Smooth muscle cell (in vitro differentiated cells): ENCODE measurements at regions not wholly inside any gene's neighbourhood (a gene's known extent, or its start where the extent isn't known, plus 50 kb on each side); places are given as distances from the start of the nearest gene placed in this dataset.

Experiments used
- DNase-seq: peaks from one replicate; lab custom pipeline; 2025; ENCODE audit not compliant: unreplicated experiment; lab: John Stamatoyannopoulos, UW
- H2AFZ ChIP-seq: fragments of 200-600 bp; sonication (generic); 2 replicates; pipeline ENCODE4 v1.6.0; 2016; ENCODE audit warnings: antibody characterized with exemption, low read depth, mild to moderate bottlenecking
- H3F3A ChIP-seq: fragments of 200-600 bp; sonication (generic); 2 replicates; pipeline ENCODE4 v1.6.0; 2017; ENCODE audit warnings: antibody characterized with exemption, low read depth
- H3K27ac ChIP-seq: fragments of 200-600 bp; sonication (generic); 2 replicates; pipeline ENCODE4 v1.5.1; 2016; ENCODE audit warnings: low read depth, mild to moderate bottlenecking
- H3K27me3 ChIP-seq: fragments of 200-600 bp; sonication (generic); 2 replicates; pipeline ENCODE4 v1.6.1; 2016; ENCODE audit warnings: low read depth, mild to moderate bottlenecking
- H3K36me3 ChIP-seq: fragments of 200-600 bp; sonication (generic); 2 replicates; pipeline ENCODE4 v1.5.1; 2016; ENCODE audit warnings: low read depth
- H3K4me1 ChIP-seq: fragments of 200-600 bp; sonication (generic); 2 replicates; pipeline ENCODE4 v1.5.1; 2016; ENCODE audit warnings: low read depth
- H3K4me2 ChIP-seq: fragments of 200-600 bp; sonication (generic); 2 replicates; pipeline ENCODE4 v1.6.0; 2016; ENCODE audit warnings: mild to moderate bottlenecking
- H3K4me3 ChIP-seq: fragments of 200-600 bp; sonication (generic); 2 replicates; pipeline ENCODE4 v1.5.1; 2016; ENCODE audit warnings: mild to moderate bottlenecking
- H3K79me2 ChIP-seq: fragments of 200-600 bp; sonication (generic); 2 replicates; pipeline ENCODE4 v1.6.0; 2016; ENCODE audit warnings: low read depth, mild to moderate bottlenecking
- H3K9ac ChIP-seq: fragments of 200-600 bp; sonication (generic); 2 replicates; pipeline ENCODE4 v1.6.0; 2016; ENCODE audit warnings: low read depth
- H3K9me3 ChIP-seq: fragments of 200-600 bp; sonication (generic); replicated peaks from 2 replicates; pipeline ENCODE4 v1.5.1; 2016; ENCODE audit warnings: low read depth
- H4K20me1 ChIP-seq: fragments of 200-600 bp; sonication (generic); 2 replicates; pipeline ENCODE4 v1.6.0; 2016; ENCODE audit warnings: low read depth
- CTCF ChIP-seq: fragments of 200-600 bp; sonication (generic); IDR thresholded peaks from 2 replicates; pipeline ENCODE4 v1.5.1; 2017; ENCODE audit warnings: borderline replicate concordance, mild to moderate bottlenecking, antibody characterized with exemption; ENCODE audit not compliant: insufficient read depth, poor library complexity, severe bottlenecking
- WGBS: methylation state at CpG from one replicate; pipeline ENCODE4 v1.1.7; 2016; ENCODE audit warnings: low lambda C conversion rate; 5-methylcytosine and 5-hydroxymethylcytosine counted together

GRCh38 chr3:70658513-70659310, 346.3 kb upstream of the MDFIC2 start:
- H3K36me3 ChIP-seq: no peaks in the 10 kb centered on the region
- H3K27ac ChIP-seq: no peak overlapping the region
- no peak overlapping the region for H2AFZ ChIP-seq
- no peak for TF ChIP-seq CTCF
- no peak overlapping the region for H3K4me3 ChIP-seq
- 83% methylated on average over 11 of the region's 11 CpGs for WGBS
- peaks cover 5% of the 10 kb centered on the region for H3K27me3 ChIP-seq
- H3K9me3 ChIP-seq: no peaks in the 10 kb centered on the region
- no peak overlapping the region for H3K9ac ChIP-seq
- H3F3A ChIP-seq: no peaks in the 10 kb centered on the region
- H3K79me2 ChIP-seq: no peaks in the 10 kb centered on the region
- no peak overlapping the region for H3K4me2 ChIP-seq
- DNase-seq: no peak
- no peaks in the 10 kb centered on the region for H4K20me1 ChIP-seq
- no peaks in the 10 kb centered on the region for H3K4me1 ChIP-seq

- Histone ChIP-seq H3K36me3 (no peaks in the 10 kb centered on the region), H3F3A (no peaks in the 10 kb centered on the region), H3K9ac (no peak overlapping the region), H3K79me2 (no peaks in the 10 kb centered on the region), H3K27ac (no peak overlapping the region), H3K4me3 (no peak overlapping the region), H3K4me2 (no peak overlapping the region), H3K9me3 (no peaks in the 10 kb centered on the region), H3K27me3 (peaks cover 5% of the 10 kb centered on the region), H2AFZ (no peak overlapping the region), H3K4me1 (no peaks in the 10 kb centered on the region), H4K20me1 (no peaks in the 10 kb centered on the region)
- DNase-seq: no peak
- no peak for TF ChIP-seq CTCF
- 83% methylated on average over 2 of the region's 2 CpGs for WGBS
Measured at GRCh38 chr3:70657454-70657853, 345.0 kb upstream of the MDFIC2 start.

- Histone ChIP-seq H3K4me2 (no peak overlapping the region), H3K79me2 (no peaks in the 10 kb centered on the region), H3K36me3 (no peaks in the 10 kb centered on the region), H3K4me3 (no peak overlapping the region), H2AFZ (no peak overlapping the region), H3K9ac (no peak overlapping the region), H3F3A (no peaks in the 10 kb centered on the region), H3K9me3 (no peaks in the 10 kb centered on the region), H3K4me1 (no peaks in the 10 kb centered on the region), H3K27me3 (no peaks in the 10 kb centered on the region), H4K20me1 (no peaks in the 10 kb centered on the region), H3K27ac (no peak overlapping the region)
- 96% methylated on average over 2 of the region's 2 CpGs for WGBS
- no peak for TF ChIP-seq CTCF
- DNase-seq: no peak
Measured at GRCh38 chr3:70647823-70648222, 335.4 kb upstream of the MDFIC2 start.

GRCh38 chr3:70647094-70647493, 334.7 kb upstream of the MDFIC2 start:
- Histone ChIP-seq H3K79me2 (no peaks in the 10 kb centered on the region), H3K36me3 (no peaks in the 10 kb centered on the region), H3K4me3 (no peak overlapping the region), H3K9ac (no peak overlapping the region), H2AFZ (no peak overlapping the region), H4K20me1 (no peaks in the 10 kb centered on the region), H3K27ac (no peak overlapping the region), H3K4me2 (no peak overlapping the region), H3K27me3 (no peaks in the 10 kb centered on the region), H3F3A (no peaks in the 10 kb centered on the region), H3K4me1 (no peaks in the 10 kb centered on the region), H3K9me3 (no peaks in the 10 kb centered on the region)
- no peak for DNase-seq
- WGBS: 92% methylated on average over 2 of the region's 2 CpGs
- no peak for TF ChIP-seq CTCF
